ENCODE measurements at regions not wholly inside any gene's neighbourhood (a gene's known extent, or its start where the extent isn't known, plus 50 kb on each side); places are given as distances from the start of the nearest gene placed in this dataset.
"Not testable (repeated sequence)": the region's sequence is repeated elsewhere in the genome, so short reads cannot be mapped to it uniquely, and the experiment has no call there.

GRCh38 chr11:134843735-134844134 lies 431.7 kb upstream of the B3GAT1 start:
- no peak for DNase-seq (ENCODE audit: low read depth)

GRCh38 chr11:134843020-134843419 lies 431.0 kb upstream of the B3GAT1 start:
- DNase-seq (ENCODE audit: low read depth), result no peak

- DNase-seq (ENCODE audit: low read depth), result no peak
These were observed 429.9 kb upstream of the B3GAT1 start for GRCh38 chr11:134841972-134842371.

DNA sequence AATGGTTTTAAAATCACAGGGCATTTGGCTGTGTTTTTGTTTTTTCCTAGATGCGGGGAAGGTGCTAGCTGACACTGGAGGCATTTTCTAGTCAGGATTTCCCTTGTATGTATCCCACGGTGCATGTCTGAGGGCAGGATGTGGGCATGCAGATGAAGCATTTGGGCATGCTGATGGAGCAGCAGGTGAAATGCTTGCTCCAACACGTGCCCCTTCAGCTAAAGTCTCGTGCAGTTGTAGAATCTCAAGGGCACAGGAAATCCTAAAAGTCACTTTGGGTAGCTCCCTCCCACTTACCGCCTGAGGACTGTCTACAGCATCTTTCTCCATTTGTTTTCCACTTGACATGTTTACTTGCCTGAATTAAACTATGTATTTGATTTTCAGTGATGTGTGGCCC lies 429.4 kb upstream of the B3GAT1 start:
- DNase-seq (ENCODE audit: low read depth), result no peak

DNA sequence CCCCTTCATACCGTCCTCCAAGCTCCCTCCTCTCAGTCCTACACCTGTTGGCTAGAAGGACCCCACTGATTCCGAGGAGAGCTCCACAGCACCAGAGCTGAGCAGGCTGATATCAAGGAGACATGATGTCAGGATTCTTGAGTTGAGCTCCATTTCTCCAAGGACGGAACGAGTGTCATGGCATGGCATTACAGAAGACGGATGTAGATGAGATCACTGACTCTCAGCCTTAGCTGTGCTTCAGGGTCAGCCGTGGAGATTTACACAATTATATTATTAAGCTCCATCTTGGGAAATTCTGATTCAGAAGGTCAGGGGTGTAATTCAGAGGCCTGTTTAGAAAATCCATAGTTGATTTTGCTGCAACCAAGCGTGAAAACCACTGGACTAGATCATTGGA lies 428.9 kb upstream of the B3GAT1 start:
- no peak for DNase-seq (ENCODE audit: low read depth)

DNA sequence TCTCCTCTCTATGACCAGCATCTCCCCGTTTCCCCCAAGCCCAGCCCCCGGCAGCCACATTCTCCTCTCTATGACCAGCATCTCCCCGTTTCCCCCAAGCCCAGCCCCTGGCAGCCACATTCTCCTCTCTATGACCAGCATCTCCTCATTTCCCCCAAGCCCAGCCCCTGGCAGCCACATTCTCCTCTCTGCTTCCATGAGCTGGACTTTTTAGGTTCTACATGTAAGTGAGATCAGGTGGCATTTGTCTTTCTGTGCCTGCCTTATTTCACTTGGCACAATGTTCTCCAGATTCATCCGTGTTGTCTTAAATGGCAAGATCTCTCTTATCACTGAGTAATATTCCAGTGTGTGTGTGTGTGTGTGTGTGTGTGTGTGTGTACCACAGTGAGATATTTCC lies 428.1 kb upstream of the B3GAT1 start:
- not testable (repeated sequence) for DNase-seq (ENCODE audit: low read depth)

GRCh38 chr11:134838708-134839107 lies 426.7 kb upstream of the B3GAT1 start:
- DNase-seq (ENCODE audit: low read depth), result no peak

DNA sequence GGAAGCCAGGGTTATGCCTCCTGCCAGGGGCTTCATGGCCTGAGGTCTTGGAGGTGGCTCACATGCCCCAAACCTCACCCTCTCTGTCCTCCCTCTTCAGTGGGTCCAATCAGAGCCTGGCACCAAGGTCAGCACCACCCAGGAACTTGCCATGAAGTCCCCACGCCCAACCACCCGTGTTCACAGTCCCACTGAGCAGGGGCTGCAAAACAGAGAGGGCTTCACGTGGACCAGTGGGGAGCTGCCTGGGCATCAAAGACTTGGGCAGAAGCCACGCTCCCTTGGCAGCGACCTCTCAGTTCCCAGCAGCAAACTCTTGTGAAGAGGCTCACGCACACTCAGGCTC lies 425.8 kb upstream of the B3GAT1 start:
- no peak for DNase-seq (ENCODE audit: low read depth)

DNA sequence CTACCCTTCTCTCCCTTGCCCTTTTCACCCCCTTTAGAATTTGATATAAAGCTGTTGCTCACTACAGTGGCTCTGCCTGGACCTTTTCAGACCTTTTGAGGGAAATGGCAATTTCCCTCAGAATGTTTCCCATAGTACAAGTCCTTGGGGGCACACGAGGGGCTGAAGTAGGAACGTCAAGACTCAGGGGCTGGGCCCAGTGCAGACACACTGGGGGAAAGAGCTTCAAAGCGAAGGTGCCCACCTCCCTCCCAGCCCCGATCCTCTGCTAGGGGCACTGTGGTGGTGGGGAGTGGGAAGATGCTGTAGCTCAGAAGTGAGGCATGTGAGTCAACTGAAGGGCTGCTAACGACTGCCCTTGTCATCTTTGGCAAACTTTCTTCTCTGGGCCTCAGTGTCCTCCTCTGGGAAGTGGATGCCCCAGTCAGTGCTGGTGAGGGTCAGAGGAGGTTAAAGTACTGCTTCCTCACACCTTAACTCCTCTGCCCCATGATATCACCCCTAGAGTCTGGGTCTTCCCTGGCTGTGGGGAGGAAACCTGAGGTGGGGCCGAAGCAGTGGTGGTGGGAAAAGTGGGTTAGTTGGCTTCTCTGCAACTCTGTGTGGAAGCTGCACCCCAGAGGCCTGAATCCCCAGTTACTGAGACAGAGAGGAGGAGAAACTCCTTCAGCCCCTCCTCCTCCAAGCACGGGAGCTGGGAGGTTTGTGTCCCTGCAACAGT lies 425.3 kb upstream of the B3GAT1 start:
- DNase-seq (ENCODE audit: low read depth), result no peak

- DNase-seq (ENCODE audit: low read depth), result no peak
These were observed 424.5 kb upstream of the B3GAT1 start for GRCh38 chr11:134836561-134836960.

DNA sequence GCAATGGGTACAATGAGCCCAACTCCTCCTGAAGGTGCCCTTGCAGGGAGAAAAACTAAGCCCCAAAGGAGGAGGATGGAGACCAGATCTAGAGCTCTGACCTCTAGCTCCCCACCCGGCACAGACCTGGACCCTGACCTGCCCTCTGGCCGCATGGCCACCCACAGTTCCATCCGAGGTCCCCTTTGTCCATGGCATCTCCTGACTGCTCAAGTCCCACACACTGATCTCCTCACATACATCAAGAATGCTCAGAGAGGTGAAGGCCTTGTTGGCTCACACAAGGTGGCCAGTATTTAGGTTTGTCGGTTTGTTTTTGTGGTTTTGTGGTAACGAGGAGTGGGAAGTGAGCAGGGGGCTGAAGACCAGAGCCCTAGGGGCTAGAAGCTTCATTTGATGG lies 423.5 kb upstream of the B3GAT1 start:
- no peak for DNase-seq (ENCODE audit: low read depth)

- DNase-seq (ENCODE audit: low read depth), result no peak
These were observed 418.3 kb upstream of the B3GAT1 start for GRCh38 chr11:134830312-134830711.

GRCh38 chr11:134823970-134824369 lies 411.9 kb upstream of the B3GAT1 start:
- no peak for DNase-seq (ENCODE audit: low read depth)

GRCh38 chr11:134822897-134823296 lies 410.9 kb upstream of the B3GAT1 start:
- no peak for DNase-seq (ENCODE audit: low read depth)

DNA sequence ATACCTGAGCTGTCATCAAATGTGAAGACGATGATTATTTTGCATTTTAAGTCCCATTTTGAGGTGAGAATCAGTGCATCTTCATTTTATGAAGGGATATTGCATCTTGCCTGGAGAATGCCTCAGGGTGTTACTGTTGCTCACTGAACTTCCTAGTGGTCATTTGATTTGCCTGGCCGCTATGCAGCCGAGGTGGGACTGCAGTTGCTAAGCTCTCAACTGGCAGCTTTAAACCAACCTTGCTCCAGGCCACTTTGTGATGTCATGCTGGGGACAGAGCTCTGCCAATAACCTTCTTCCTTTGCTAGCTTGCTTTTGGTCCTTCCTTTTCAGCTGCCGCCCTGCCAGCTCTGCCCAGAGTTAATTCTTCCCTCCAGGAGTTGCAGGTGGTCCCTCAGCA lies 409.4 kb upstream of the B3GAT1 start:
- no peak for DNase-seq (ENCODE audit: low read depth)

- no peak for DNase-seq (ENCODE audit: low read depth)
These were observed 407.0 kb upstream of the B3GAT1 start for GRCh38 chr11:134819041-134819440.

DNA sequence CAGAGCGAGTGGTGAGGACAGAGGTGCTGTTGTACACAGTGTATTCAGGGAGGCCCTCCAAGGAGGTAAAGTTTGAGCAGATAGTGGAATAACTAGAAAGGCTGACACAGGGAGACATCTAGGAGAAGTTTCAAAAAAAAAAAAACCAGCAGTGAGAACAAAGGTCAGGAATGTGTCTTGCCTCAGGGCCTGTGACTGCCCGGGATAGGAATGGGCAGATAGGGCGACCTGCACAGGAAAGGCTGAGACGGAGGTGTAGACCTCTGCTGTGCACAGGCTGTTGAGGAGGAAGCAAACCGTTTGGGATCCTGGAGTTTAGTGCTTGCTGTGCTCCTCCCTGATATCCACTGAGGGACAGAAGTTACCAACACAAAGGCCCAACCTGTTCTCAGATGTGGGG lies 406.5 kb upstream of the B3GAT1 start:
- DNase-seq (ENCODE audit: low read depth), result no peak

DNA sequence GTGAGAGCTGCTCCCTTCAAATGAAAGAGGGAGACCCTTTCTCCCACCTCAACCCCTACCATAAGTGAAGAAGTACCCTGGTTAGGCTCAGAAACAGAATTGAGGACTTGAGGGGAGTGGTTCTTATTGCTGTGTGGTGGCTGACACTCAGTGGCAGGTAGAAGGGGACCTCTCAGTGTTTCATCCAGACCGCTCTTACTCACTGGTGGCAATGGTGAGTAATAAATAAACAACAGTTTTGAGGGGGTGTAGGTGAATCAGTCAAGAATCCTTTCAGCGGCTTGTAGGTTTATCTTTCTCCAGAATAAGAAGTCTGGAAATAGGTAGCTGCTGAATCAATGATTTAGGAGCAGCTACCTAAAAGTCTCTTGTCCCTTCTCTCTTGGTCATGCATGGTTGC lies 403.4 kb upstream of the B3GAT1 start:
- DNase-seq (ENCODE audit: low read depth), result no peak

DNA sequence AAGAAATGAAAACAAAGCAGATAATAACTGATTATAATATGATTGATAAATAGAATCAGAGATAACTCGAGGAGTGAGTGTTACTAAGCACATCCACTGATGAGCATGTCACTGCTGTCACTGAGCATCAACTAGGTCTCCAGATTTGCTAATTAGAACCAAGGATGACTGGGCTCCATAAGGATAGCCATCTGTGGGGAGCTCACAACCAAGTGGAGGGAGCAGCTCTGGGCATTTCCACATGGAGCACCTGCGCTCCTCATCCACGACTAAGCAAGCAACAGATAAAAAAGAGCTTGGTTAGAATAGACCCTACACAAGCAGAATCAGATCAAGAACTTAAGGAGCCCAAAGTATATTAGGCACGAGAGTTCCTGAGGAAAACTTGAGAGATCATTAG lies 396.0 kb upstream of the B3GAT1 start:
- DNase-seq (ENCODE audit: low read depth), result no peak

DNA sequence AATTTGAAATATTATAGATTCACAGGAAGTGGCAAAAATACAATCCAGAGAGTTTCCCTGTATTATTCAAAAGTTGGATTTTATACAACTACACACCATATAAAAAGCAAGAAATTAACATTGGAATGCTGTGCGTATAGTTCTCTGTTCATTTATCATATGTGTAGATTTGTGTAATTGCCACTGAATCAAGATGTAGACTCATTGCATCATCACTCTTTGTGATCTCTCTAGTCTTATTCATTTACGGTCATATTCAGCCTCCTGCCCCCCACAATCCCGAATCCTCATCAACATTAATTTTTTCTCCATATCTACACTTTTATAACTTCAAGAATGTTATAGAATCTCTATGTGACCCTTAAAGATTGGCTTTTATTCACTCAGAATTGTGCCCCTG lies 390.6 kb upstream of the B3GAT1 start:
- no peak for DNase-seq (ENCODE audit: low read depth)

DNA sequence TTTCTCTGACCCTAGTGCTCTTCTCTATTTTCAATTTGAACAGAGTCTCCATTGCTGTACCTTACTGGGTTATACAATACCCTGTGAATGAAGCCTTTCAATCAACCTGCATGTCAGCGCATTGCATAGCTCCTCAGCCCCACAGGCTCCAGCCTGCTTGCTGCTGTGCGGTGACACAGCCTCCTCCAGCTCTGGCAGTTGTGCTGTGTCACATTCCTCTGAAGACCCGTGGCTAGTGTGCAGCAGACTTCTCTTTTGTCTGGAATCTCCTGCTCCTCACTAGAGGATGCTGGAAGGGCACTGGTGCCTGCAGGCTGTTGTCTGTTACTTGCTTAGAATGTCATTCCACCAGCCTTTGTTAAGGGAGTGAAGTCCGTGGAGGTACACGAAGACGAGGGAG lies 390.1 kb upstream of the B3GAT1 start:
- DNase-seq (ENCODE audit: low read depth), result no peak

GRCh38 chr11:134801570-134801969 lies 389.5 kb upstream of the B3GAT1 start:
- DNase-seq (ENCODE audit: low read depth), result no peak

- DNase-seq (ENCODE audit: low read depth), result no peak
These were observed 388.8 kb upstream of the B3GAT1 start for GRCh38 chr11:134800826-134801225.

DNA sequence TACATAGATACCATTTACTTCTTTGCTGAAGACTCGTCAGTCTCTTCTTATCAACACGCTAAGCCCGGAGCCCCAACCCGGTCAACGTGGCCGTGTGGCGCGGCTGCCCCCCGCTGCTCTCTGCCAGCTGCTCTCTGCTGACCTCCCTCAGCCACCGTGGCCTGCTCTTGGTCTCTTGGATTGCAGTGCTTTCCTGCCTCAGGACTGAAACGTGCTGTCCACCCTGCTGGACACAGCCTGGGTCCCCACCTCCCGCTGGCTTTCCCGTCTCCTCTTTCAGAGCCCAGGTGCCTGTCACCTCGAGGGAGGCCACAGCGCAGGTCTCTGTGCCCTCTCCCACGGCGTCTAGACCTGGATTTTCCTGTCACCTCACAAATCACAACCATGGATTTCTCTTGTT lies 388.1 kb upstream of the B3GAT1 start:
- DNase-seq (ENCODE audit: low read depth), result no peak

DNA sequence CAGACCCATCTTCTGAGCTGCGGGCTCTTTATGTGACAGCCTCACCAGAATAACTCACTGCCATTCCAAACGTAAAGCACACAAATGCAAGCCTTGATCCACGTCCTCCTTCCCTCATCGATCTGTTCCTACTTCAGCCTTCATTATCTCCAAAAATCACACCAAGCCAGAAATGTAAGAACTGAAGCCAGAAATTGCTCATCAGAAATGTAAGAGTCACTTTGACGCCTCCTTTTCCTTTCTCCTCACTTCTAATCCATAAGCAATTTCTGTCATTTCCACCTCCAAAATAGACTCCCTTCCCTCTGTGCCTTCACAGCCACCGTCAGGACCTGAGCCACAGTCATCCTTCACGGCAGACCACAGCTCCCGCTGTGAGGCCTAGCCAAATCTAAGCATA lies 387.3 kb upstream of the B3GAT1 start:
- no peak for DNase-seq (ENCODE audit: low read depth)

Measured in ELR (cell line).